HG03045 (cell line): ENCODE measurements at regions not wholly inside any gene's neighbourhood (a gene's known extent, or its start where the extent isn't known, plus 50 kb on each side); places are given as distances from the start of the nearest gene placed in this dataset.
"Not testable (repeated sequence)": the region's sequence is repeated elsewhere in the genome, so short reads cannot be mapped to it uniquely, and the experiment has no call there.

ENCODE experiments used
- ATAC-seq: cut with Tn5 transposase; IDR thresholded peaks from one replicate; pipeline ENCODE4 v1.9.1; 2021; ENCODE audit warnings: mild to moderate bottlenecking, moderate library complexity; ENCODE audit not compliant: unreplicated experiment

DNA sequence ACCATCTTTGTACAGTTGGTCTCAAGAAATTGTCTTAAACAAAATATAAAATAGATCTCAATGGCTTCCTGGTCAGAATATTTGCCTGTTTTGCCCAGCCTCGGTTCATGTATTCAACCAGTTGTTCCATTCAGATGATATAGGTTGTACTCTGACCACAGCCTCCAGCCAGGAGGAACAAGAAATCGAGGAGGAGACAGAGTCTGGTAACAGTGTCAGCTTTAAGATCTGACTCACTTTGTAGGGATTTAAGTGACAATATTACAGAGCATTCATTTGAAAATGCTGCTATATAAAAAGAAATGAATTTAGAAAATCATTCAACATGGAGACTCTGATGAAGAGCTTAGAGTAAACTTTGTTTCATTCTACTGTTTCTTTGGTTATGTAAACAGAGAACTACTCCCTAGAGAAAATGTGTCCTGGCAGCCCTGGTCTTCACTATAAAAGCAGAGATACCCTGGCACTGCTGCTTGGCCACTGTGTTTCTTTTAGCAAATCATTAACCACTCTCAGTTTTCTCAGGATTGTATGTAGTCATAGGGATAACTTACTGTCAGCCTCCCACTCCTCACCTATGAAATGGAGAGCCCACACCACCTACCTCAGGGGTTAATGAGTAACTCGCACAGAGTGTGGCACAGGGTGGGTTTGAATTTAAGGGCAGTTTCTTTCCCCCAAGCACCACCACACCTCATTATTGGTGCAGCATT, 53.5 kb downstream of the PAGE2 start:
- no peak for ATAC-seq

- ATAC-seq, result no peak
These were observed 54.1 kb downstream of the PAGE2 start for GRCh38 chrX:55142919-55143310.

DNA sequence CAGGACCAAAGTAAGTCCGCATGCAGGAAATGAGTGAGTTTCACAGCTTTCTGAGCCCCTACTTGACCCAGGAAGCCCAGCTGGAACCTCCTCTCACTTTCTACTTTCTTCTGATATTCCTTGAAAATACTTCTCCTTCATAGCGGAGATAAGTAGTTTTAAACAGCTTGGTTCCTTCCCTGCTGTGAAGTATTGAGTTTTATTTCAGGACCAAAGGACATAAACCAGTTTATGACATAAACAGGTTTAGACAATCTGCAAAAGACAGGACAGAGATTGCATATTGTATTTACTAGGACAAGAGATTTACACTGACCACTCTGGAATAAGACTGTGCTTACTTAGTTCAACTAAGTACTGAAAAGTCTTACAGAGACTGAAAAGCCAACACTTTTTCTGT, 54.8 kb downstream of the PAGE2 start:
- ATAC-seq, result no peak

DNA sequence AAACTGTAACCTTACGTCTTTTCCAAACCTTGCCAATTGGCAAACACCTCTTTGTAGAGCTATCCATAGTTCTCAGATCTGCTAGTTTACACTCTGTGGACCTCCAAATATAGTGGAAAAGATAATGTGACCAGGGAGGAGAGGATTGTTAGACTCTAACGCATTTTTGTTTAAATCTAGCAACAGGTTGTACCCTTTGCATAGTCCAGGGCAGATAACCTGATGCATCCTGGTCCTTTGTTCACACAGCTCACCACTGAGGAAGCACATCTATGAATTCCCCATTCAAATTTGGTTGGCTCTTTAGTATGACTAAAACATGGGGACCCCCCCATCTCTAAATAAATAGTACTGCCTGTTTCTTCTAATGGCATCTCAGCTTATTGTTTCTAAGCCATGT, 55.9 kb downstream of the PAGE2 start:
- no peak for ATAC-seq

GRCh38 chrX:55149242-55149641, 60.4 kb downstream of the PAGE2 start:
- no peak for ATAC-seq

DNA sequence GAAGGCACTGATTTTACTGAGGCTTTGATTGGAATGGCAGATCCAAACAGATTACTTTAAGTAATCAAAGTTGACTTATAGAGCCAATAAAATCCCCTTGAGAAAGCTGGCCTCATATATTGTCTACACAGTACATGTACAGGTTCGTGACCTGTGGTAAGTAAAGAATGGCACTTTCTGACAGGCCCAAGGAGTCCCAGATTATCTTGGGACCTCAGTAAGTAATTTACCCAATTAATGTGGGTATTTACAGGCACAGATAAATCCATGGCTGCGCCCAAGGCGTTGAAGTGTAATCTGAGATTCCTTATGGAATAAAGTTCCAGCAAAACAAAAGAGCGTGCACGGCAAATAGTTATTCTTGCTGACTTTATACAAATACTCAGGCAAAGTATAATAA, 62.4 kb downstream of the PAGE2 start:
- ATAC-seq, result no peak

DNA sequence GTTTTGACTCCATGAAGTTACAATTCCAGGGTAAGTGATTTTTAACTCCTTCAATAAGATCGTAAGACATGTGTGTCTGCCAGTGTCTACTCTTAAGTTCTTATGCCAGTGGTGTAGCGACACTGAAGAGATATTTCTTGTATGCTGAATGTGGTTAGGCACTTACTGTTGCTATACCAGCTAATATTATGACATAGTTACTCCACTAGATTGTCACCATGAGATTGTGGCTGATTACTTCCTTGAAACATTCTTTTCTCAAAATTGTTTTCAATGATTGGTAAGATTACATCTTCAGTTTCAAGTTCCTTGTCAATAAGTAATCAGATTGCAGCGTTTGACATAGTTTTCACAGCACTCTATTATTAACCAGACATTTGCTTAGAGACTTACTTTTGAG, 60.6 kb upstream of the PAGE5 start:
- ATAC-seq, result no peak

DNA sequence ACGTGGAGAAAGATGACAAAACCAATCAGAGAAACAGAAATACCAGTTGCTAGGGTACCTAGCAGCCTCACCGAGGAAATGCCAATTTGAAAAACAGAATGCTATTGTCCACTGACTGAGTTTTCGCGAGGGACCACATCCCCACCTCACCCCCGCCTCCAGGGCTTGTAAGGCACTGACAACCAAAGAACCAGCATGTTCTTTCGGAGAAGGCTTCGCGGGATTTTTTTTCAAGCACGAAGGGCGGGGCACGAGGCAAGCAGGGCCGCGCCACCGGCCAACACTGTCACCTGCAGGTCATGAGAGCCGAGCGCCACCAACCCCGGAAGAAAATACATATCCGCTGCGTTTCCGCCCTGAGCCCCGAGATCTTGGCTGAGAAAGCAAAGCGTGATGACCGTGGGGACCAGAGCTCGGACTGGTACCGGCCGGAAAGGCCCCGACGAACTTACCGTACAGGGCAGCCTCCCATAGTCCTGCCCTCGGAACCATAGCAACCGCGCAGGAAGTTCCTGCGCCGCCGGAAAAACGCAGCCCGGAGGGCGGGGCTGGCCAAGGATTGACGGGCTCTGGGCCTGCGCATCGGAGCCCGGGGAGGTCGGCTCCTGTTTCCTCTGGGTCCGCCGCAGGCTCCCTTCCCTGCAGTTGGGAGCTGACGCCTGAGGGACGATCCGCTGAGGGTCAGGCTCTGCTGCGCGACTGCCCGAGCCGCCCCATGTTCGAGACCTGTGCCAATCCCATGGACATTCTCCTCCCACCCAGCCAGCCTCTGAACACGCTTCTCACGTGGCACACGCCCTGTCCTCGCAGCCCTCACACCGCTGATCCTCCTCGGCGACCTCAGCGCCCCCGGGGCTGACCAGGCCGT, 59.2 kb upstream of the PAGE5 start:
- peak; percentile 98 for ATAC-seq

- no peak for ATAC-seq
These were observed 58.6 kb upstream of the PAGE5 start for GRCh38 chrX:55161581-55161980.

DNA sequence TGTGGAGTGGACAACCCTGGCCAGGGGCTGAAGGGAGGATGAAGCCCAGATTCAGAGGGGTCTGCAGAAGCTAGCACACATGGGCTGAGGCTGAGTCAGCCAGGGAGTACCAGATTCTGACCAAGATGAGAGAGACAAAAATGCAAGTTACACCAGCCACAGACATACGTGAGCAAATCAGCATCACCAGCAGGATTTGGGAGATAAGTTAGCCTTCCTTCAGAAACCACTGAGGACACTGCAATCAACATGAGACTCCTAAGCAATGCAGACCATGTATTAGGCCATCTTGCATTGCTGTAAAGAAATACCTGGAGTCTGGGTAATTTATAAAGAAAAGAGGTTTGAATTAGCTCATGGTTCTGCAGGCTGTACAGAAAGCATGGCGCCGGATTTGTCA, 57.0 kb upstream of the PAGE5 start:
- no peak for ATAC-seq

GRCh38 chrX:55165026-55165425, 55.1 kb upstream of the PAGE5 start:
- ATAC-seq, result not testable (repeated sequence)

- no peak for ATAC-seq
These were observed 52.9 kb upstream of the PAGE5 start for GRCh38 chrX:55167124-55167803.

- no peak for ATAC-seq
These were observed 52.2 kb upstream of the PAGE5 start for GRCh38 chrX:55167901-55168300.

DNA sequence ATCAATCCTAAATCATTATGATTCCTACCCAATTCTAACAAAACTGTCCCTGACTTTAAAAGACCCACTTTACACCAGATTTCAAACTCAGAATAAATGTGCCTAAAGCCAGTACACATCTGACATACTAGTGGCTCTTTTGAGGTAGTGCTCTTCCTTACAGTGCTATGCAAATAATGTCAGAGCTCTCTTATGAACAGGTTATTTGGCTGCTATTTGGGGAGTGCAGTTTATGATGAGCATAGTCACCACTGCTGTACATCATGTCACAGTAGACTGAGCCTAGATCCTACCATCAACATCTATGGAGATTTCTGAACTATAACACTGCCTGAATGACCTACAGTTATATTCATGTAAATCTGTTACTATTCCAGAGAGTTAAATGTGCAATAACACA, 50.4 kb upstream of the PAGE5 start:
- no peak for ATAC-seq
